BJ (cell line): ENCODE measurements at regions not wholly inside any gene's neighbourhood (a gene's known extent, or its start where the extent isn't known, plus 50 kb on each side); places are given as distances from the start of the nearest gene placed in this dataset.

ENCODE experiments used
- CTCF ChIA-PET: fragments of 350-600 bp; formaldehyde crosslinking; extraction: SDS; loops from one replicate; lab custom pipeline; 2021; ENCODE audit warnings: antibody characterized with exemption, inconsistent platforms; lab: Yijun Ruan, JAX
- POLR2A ChIA-PET: fragments of 300-600 bp; sonication (Branson Sonifier 250); formaldehyde crosslinking; extraction: SDS; loops from one replicate; lab custom pipeline; 2021; ENCODE audit warnings: antibody characterized with exemption; lab: Charles Lee
- DNase-seq: peaks from one replicate; pipeline ENCODE4 v3.0.0-alpha.2; 2011; ENCODE audit warnings: low read depth
- H3K27me3 ChIP-seq: 2 replicates; pipeline ENCODE4 v1.6.0; 2011; ENCODE audit warnings: low read length; ENCODE audit not compliant: control insufficient read depth, insufficient read depth
- H3K36me3 ChIP-seq: 2 replicates; pipeline ENCODE4 v1.5.1; 2011; ENCODE audit warnings: low read length; ENCODE audit not compliant: control insufficient read depth, insufficient read depth
- H3K4me3 ChIP-seq: 2 replicates; pipeline ENCODE4 v1.5.1; 2011; ENCODE audit warnings: low read depth, mild to moderate bottlenecking, control low read depth, low read length
- TF ChIP-seq, protein P1 (sequence below): IDR thresholded peaks from 2 replicates; pipeline ENCODE4 v1.5.1; 2011; ENCODE audit warnings: low read depth, mild to moderate bottlenecking, control low read depth, inconsistent platforms, low read length, moderate library complexity; ENCODE audit not compliant: insufficient read depth

DNA sequence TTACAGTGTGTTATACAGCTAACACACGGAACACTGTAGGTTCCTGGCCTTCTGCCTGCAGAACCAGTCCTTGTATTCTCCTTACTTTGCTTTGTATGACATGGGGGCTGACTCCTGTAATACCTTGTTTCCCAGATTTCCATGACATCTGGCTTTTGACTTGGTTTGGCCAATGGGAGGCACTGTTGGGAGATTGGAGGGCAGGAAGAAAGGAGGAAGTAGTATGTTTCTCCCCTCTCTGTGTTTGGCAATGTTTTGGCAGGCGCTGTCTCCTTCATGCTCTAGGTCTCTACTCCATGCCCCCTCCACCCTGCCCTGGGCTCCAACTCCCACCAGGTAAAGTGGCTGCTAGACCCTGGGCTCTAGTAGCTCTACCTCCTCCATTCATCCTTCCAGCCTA, 331.1 kb upstream of the SLC14A2 start:
- Histone ChIP-seq H3K27me3 (no peaks in the 10 kb centered on the region; the same call in 1 of the 2 replicates), H3K36me3 (no peaks in the 10 kb centered on the region), H3K4me3 (no peak overlapping the region)
- ChIA-PET POLR2A (no interaction called here), CTCF (interaction anchor here (2.0 to 5.3 kb wide), 2 partner anchors 9 to 10 kb away, joined by 5 to 25 read pairs; no protein-coding TSS in a partner anchor)
- TF ChIP-seq, protein P1, sequence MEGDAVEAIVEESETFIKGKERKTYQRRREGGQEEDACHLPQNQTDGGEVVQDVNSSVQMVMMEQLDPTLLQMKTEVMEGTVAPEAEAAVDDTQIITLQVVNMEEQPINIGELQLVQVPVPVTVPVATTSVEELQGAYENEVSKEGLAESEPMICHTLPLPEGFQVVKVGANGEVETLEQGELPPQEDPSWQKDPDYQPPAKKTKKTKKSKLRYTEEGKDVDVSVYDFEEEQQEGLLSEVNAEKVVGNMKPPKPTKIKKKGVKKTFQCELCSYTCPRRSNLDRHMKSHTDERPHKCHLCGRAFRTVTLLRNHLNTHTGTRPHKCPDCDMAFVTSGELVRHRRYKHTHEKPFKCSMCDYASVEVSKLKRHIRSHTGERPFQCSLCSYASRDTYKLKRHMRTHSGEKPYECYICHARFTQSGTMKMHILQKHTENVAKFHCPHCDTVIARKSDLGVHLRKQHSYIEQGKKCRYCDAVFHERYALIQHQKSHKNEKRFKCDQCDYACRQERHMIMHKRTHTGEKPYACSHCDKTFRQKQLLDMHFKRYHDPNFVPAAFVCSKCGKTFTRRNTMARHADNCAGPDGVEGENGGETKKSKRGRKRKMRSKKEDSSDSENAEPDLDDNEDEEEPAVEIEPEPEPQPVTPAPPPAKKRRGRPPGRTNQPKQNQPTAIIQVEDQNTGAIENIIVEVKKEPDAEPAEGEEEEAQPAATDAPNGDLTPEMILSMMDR: no peak
- no peak for DNase-seq

DNA sequence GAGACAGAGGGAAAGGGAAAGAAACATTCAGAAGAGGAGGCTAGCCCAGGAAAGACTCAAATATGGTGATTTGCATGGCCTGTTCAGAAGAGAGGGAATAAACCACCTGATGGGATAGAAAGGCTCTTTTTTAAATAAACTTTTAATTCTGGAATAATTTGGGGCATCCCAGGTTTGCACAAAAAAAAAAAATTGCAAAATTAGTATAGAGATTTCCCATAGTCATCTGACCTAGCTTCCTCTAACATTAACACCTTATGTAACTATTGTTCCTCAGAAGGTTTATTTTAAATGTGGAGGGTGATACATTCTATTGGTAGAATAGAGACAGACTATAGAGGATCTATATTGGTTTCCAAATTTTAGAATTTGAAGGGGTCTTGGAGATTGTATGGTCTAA, 330.4 kb upstream of the SLC14A2 start:
- DNase-seq: no peak
- H3K4me3 ChIP-seq: no peak overlapping the region
- ChIA-PET POLR2A (no interaction called here), CTCF (interaction anchor here (2.0 to 5.3 kb wide), 2 partner anchors 9 to 10 kb away, joined by 5 to 25 read pairs; no protein-coding TSS in a partner anchor)
- TF ChIP-seq, protein P1: no peak
- no peaks in the 10 kb centered on the region; the same call in 1 of the 2 replicates for H3K27me3 ChIP-seq
- no peaks in the 10 kb centered on the region for H3K36me3 ChIP-seq

DNA sequence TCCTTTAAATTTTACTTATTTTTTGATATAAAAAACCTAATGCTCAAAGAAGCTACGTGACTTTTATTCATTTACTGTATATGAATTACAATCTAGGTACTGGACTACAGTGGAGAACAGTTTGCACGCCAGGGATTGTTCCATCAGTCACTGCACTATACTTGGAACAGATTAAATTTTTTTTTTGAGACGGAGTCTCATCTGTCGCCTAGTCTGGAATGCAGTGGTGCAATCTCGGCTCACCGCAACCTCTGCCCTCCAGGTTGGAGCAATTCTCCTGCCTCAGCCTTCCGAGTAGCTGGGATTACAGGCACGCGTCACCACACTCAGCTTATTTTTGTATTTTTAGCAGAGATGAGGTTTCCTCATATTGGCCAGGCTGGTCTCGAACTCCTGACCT, 330.0 kb upstream of the SLC14A2 start:
- DNase-seq: no peak
- no peaks in the 10 kb centered on the region; the same call in 1 of the 2 replicates for H3K27me3 ChIP-seq
- ChIA-PET POLR2A (no interaction called here), CTCF (interaction anchor here (1.2 to 5.3 kb wide), 3 partner anchors 9 to 100 kb away, joined by 3 to 25 read pairs (median 5); no protein-coding TSS in a partner anchor)
- H3K36me3 ChIP-seq: no peaks in the 10 kb centered on the region
- TF ChIP-seq, protein P1: no peak
- H3K4me3 ChIP-seq: no peak overlapping the region

DNA sequence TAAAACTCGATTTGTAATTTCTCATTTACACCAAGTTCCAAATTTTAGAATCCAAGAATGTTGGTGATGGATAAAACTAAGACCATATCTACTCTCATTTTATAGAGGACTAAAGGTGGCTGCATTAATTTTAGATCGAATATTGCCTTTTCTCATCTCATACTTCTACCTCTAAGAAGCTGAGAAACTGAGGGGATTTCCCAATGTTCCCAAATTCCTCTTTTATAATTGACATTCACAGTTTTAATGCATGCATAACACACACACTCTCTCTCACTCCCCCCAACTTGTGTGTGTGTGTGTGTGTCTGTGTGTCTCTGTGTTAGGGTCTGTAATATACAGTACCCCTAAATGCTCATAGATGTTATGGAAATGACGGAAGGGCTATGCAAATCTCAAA, 328.8 kb upstream of the SLC14A2 start:
- Histone ChIP-seq H3K4me3 (no peak overlapping the region), H3K27me3 (no peaks in the 10 kb centered on the region; the same call in 1 of the 2 replicates), H3K36me3 (no peaks in the 10 kb centered on the region)
- TF ChIP-seq, protein P1: no peak
- no peak for DNase-seq
- ChIA-PET POLR2A (no interaction called here), CTCF (interaction anchor here (0.8 to 5.3 kb wide), 4 partner anchors 10 to 99 kb away, joined by 3 to 25 read pairs (median 4); no protein-coding TSS in a partner anchor)

DNA sequence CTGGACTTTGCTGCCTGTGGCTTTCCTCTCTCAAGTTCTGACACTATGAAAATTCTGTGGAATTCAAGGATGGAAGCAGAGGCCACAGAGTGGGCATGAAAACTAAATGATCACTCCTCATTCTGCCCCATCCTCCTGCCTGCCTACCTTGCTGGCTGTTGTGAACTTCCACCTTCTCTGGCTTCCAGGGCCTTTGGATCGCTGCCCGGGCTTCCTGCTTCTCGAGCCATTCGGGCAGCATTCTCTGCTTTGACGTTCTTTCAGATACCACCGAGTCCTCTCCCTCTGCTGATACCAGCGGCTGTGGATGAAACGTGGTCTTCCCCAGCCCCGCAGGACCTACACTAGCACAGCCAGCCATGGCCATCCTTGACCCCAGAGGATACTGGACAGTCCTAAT, 327.7 kb upstream of the SLC14A2 start:
- CTCF ChIA-PET: interaction anchor here (1.5 to 5.3 kb wide), 2 partner anchors 13 to 16 kb away, joined by 4 to 25 read pairs; no protein-coding TSS in a partner anchor
- TF ChIP-seq, protein P1: no peak
- POLR2A ChIA-PET: no interaction called here
- Histone ChIP-seq H3K4me3 (no peak overlapping the region), H3K27me3 (no peaks in the 10 kb centered on the region; the same call in 1 of the 2 replicates), H3K36me3 (no peaks in the 10 kb centered on the region)
- DNase-seq: no peak
